WTC11 (cell line): ENCODE measurements at regions not wholly inside any gene's neighbourhood (a gene's known extent, or its start where the extent isn't known, plus 50 kb on each side); places are given as distances from the start of the nearest gene placed in this dataset.

Source experiments
- ATF3 ChIP-seq: sonication (generic); formaldehyde crosslinking; conservative IDR thresholded peaks from 2 replicates; pipeline ENCODE4 v1.8.1; 2022; ENCODE audit warnings: mild to moderate bottlenecking, missing genetic modification reagents
- CREM ChIP-seq: sonication (generic); formaldehyde crosslinking; IDR thresholded peaks from 2 replicates; pipeline ENCODE4 v1.8.1; 2022; ENCODE audit warnings: mild to moderate bottlenecking, missing genetic modification reagents, moderate library complexity
- E2F1 ChIP-seq: sonication (generic); formaldehyde crosslinking; IDR thresholded peaks from 2 replicates; pipeline ENCODE4 v1.8.0; 2022; ENCODE audit warnings: mild to moderate bottlenecking, missing genetic modification reagents
- ELF4 ChIP-seq: sonication (generic); formaldehyde crosslinking; IDR thresholded peaks from 2 replicates; pipeline ENCODE4 v1.8.1; 2022; ENCODE audit warnings: low read depth, mild to moderate bottlenecking, moderate library complexity, missing genetic modification reagents
- GTF2I ChIP-seq: fragments of 250-450 bp; sonication (Bioruptor Pico); conservative IDR thresholded peaks from 2 replicates; pipeline ENCODE4 v1.4.0; 2021; ENCODE audit warnings: mild to moderate bottlenecking
- HMGXB4 ChIP-seq: sonication (generic); formaldehyde crosslinking; IDR thresholded peaks from 2 replicates; pipeline ENCODE4 v1.8.1; 2023; ENCODE audit warnings: mild to moderate bottlenecking, moderate library complexity, missing genetic modification reagents
- JUN ChIP-seq: sonication (generic); formaldehyde crosslinking; IDR thresholded peaks from 2 replicates; pipeline ENCODE4 v1.8.0; 2023; ENCODE audit warnings: mild to moderate bottlenecking, missing genetic modification reagents
- KAT7 ChIP-seq: sonication (generic); formaldehyde crosslinking; IDR thresholded peaks from 2 replicates; pipeline ENCODE4 v1.8.1; 2023; ENCODE audit warnings: missing genetic modification reagents, mild to moderate bottlenecking, borderline replicate concordance
- RELA ChIP-seq: sonication (generic); formaldehyde crosslinking; IDR thresholded peaks from 2 replicates; pipeline ENCODE4 v1.8.1; 2022; ENCODE audit warnings: missing genetic modification reagents, mild to moderate bottlenecking, borderline replicate concordance
- ZBTB43 ChIP-seq: sonication (generic); formaldehyde crosslinking; IDR thresholded peaks from 2 replicates; pipeline ENCODE4 v1.8.1; 2023; ENCODE audit warnings: mild to moderate bottlenecking, missing genetic modification reagents
- ZNF138 ChIP-seq: sonication (generic); formaldehyde crosslinking; conservative IDR thresholded peaks from 2 replicates; pipeline ENCODE4 v1.8.1; 2022; ENCODE audit warnings: mild to moderate bottlenecking, moderate library complexity, missing genetic modification reagents
- TF ChIP-seq, protein P1 (sequence below): fragments of 200-600 bp; IDR thresholded peaks from 2 replicates; pipeline ENCODE4 v1.8.0; 2022; ENCODE audit warnings: antibody characterized with exemption
- TF ChIP-seq, protein P2 (sequence below): sonication (generic); formaldehyde crosslinking; IDR thresholded peaks from 2 replicates; pipeline ENCODE4 v1.8.1; 2023; ENCODE audit warnings: mild to moderate bottlenecking, missing genetic modification reagents, moderate library complexity

DNA sequence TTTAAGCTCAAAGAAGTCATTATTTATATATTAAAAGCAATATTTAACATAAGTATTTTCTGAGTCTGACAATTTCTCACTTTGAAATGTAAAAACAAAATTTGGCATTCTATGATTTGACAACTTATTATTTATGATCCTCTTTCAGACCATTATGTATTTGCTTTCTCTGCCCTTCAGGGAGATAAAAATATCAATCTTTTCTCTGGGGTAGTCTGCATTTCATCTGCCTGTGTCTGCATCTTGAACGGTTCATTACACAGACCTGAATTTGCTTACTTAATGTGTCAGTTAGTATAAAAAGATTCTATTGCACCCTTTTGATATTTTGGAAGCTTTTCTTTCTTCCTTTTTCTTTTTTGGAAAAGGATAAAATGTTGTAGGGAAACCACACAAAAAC lies 354.0 kb upstream of the RGS17 start:
- TF ChIP-seq, protein P1, sequence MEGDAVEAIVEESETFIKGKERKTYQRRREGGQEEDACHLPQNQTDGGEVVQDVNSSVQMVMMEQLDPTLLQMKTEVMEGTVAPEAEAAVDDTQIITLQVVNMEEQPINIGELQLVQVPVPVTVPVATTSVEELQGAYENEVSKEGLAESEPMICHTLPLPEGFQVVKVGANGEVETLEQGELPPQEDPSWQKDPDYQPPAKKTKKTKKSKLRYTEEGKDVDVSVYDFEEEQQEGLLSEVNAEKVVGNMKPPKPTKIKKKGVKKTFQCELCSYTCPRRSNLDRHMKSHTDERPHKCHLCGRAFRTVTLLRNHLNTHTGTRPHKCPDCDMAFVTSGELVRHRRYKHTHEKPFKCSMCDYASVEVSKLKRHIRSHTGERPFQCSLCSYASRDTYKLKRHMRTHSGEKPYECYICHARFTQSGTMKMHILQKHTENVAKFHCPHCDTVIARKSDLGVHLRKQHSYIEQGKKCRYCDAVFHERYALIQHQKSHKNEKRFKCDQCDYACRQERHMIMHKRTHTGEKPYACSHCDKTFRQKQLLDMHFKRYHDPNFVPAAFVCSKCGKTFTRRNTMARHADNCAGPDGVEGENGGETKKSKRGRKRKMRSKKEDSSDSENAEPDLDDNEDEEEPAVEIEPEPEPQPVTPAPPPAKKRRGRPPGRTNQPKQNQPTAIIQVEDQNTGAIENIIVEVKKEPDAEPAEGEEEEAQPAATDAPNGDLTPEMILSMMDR: no peak
- TF ChIP-seq RELA (no peak), ZBTB43 (no peak), ATF3 (CRISPR knock-in tag) (no peak), JUN (CRISPR knock-in tag) (no peak), HMGXB4 (CRISPR knock-in tag) (no peak), E2F1 (CRISPR knock-in tag) (no peak), KAT7 (CRISPR knock-in tag) (no peak), GTF2I (no peak), CREM (CRISPR knock-in tag) (no peak), ELF4 (CRISPR knock-in tag) (no peak), ZNF138 (no peak)
- TF ChIP-seq, protein P2, sequence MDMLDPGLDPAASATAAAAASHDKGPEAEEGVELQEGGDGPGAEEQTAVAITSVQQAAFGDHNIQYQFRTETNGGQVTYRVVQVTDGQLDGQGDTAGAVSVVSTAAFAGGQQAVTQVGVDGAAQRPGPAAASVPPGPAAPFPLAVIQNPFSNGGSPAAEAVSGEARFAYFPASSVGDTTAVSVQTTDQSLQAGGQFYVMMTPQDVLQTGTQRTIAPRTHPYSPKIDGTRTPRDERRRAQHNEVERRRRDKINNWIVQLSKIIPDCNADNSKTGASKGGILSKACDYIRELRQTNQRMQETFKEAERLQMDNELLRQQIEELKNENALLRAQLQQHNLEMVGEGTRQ (CRISPR knock-in tag): no peak
